Keratinocyte (primary cell): ENCODE measurements at regions not wholly inside any gene's neighbourhood (a gene's known extent, or its start where the extent isn't known, plus 50 kb on each side); places are given as distances from the start of the nearest gene placed in this dataset.

ENCODE experiments used
- EZH2 ChIP-seq: IDR thresholded peaks from one replicate; pipeline ENCODE4 v1.6.1; 2012; ENCODE audit warnings: inconsistent platforms, mild to moderate bottlenecking, low read length, moderate library complexity
- TF ChIP-seq, protein P1 (sequence below), 3 experiments: IDR thresholded peaks in 1 of 3; conservative IDR thresholded peaks in 1 of 3; optimal IDR thresholded peaks in 1 of 3; 2 replicates in 2 of 3; 3 replicates in 1 of 3; pipeline versions ENCODE3 to v1.5.1; 2011; ENCODE audit warnings: low read length in 3 of 3, mild to moderate bottlenecking in 3 of 3, moderate library complexity in 2 of 3, control low read depth in 1 of 3, inconsistent platforms in 1 of 3; ENCODE audit not compliant: insufficient read depth in 2 of 3; ENCODE audit errors: extremely low read depth in 1 of 3

DNA sequence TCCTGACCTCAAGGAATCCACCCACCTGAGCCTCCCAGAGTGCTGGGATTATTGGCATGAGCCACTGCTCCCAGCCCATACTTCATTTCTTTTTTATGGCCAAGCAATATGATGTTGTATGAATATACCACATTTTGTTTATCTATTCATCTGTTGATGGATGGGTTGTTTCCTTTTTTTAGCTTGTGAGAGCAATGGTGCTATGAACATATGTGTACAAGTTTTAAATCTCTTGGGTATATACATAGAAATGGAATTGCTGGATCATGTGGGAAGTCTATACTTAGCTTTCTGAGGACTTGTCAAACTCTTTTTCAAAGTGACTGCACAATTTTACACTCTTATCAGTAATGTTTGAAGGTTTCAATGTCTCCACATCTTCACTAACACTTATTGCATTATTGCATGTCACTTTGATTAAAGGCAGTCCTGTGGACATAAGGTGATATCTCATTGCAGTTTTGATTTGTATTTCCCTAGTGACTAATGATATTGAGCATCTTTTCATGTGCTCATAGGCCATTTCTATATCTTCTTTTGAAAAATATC, 167.1 kb upstream of the SPHKAP start:
- TF ChIP-seq, protein P1, sequence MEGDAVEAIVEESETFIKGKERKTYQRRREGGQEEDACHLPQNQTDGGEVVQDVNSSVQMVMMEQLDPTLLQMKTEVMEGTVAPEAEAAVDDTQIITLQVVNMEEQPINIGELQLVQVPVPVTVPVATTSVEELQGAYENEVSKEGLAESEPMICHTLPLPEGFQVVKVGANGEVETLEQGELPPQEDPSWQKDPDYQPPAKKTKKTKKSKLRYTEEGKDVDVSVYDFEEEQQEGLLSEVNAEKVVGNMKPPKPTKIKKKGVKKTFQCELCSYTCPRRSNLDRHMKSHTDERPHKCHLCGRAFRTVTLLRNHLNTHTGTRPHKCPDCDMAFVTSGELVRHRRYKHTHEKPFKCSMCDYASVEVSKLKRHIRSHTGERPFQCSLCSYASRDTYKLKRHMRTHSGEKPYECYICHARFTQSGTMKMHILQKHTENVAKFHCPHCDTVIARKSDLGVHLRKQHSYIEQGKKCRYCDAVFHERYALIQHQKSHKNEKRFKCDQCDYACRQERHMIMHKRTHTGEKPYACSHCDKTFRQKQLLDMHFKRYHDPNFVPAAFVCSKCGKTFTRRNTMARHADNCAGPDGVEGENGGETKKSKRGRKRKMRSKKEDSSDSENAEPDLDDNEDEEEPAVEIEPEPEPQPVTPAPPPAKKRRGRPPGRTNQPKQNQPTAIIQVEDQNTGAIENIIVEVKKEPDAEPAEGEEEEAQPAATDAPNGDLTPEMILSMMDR (optimal IDR thresholded peaks at IDR 0.05 in 1 of 3, IDR thresholded peaks at IDR 0.05 in 1 of 3, conservative IDR thresholded peaks at IDR 0.05 in 1 of 3; ENCODE audit: extremely low read depth in 1 of 3, insufficient read depth in 2 of 3, low read length in 3 of 3): no peak
- no peak for TF ChIP-seq EZH2
